ENCODE measurements at regions not wholly inside any gene's neighbourhood (a gene's known extent, or its start where the extent isn't known, plus 50 kb on each side); places are given as distances from the start of the nearest gene placed in this dataset.

DNA sequence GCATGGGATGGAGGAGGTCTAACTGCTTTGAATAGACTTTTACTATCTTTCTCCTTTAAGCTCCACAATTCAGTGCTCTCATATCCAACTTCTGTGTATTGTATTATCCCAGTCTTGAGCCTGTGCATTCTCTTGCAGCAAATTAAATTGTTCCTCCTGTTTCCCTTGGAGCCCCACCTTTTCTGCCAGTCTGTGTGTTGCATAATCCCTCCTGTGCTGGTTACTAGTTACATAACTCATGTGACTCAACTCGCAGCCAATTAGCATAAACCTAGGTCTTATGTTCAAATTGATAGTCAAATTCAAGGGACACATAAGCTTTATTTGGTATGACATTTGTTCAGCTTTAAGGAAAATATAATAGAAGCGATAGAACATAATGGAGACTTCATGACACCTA lies 1863.5 kb downstream of the MRPL39 start:
- TF ChIP-seq EZH2phosphoT487 (IDR thresholded peaks at IDR 0.05; ENCODE audit: insufficient read depth, low read depth) = no peak
- TF ChIP-seq EZH2 (IDR thresholded peaks at IDR 0.05; ENCODE audit: insufficient read depth, poor library complexity, severe bottlenecking) = no peak

Data from GM23248 (cell line).